CD4-positive, alpha-beta T cell treated with Interferon alpha-2 for 1 hour (primary cell): ENCODE measurements at regions not wholly inside any gene's neighbourhood (a gene's known extent, or its start where the extent isn't known, plus 50 kb on each side); places are given as distances from the start of the nearest gene placed in this dataset.

ENCODE experiments used
- DNase-seq, 2 donors: peaks; one replicate each; pipeline ENCODE4 v3.0.0-alpha.2; 2020 to 2022

GRCh38 chr20:57004951-57005933 lies 261.2 kb downstream of the BMP7 start:
- DNase-seq: no peak

GRCh38 chr20:57006411-57007170 lies 259.9 kb downstream of the BMP7 start:
- no peak for DNase-seq

- no peak for DNase-seq
Observed at GRCh38 chr20:57007171-57007540, 259.3 kb downstream of the BMP7 start.

- DNase-seq: no peak
Observed at GRCh38 chr20:57008217-57008616, 258.2 kb downstream of the BMP7 start.

GRCh38 chr20:57009355-57009754 lies 257.1 kb downstream of the BMP7 start:
- no peak for DNase-seq

GRCh38 chr20:57009775-57010174 lies 256.7 kb downstream of the BMP7 start:
- DNase-seq: no peak

GRCh38 chr20:57012691-57013090 lies 253.8 kb downstream of the BMP7 start:
- no peak for DNase-seq

- DNase-seq: no peak
Observed at GRCh38 chr20:57013217-57013616, 253.2 kb downstream of the BMP7 start.

GRCh38 chr20:57013741-57014140 lies 252.7 kb downstream of the BMP7 start:
- no peak for DNase-seq

- DNase-seq: no peak
Observed at GRCh38 chr20:57020364-57020763, 246.1 kb downstream of the BMP7 start.

- no peak for DNase-seq
Observed at GRCh38 chr20:57022306-57022705, 244.1 kb downstream of the BMP7 start.

- DNase-seq: no peak
Observed at GRCh38 chr20:57023007-57023406, 243.4 kb downstream of the BMP7 start.

GRCh38 chr20:57023997-57024396 lies 242.4 kb downstream of the BMP7 start:
- DNase-seq: no peak

GRCh38 chr20:57024849-57025248 lies 241.6 kb downstream of the BMP7 start:
- DNase-seq: no peak

- no peak for DNase-seq
Observed at GRCh38 chr20:57025261-57025660, 241.2 kb downstream of the BMP7 start.

- DNase-seq: no peak
Observed at GRCh38 chr20:57025666-57026224, 240.7 kb downstream of the BMP7 start.

- no peak for DNase-seq
Observed at GRCh38 chr20:57027777-57028176, 238.7 kb downstream of the BMP7 start.

- no peak for DNase-seq
Observed at GRCh38 chr20:57030611-57031600, 235.5 kb downstream of the BMP7 start.

- no peak for DNase-seq
Observed at GRCh38 chr20:57031867-57032355, 234.5 kb downstream of the BMP7 start.

GRCh38 chr20:57032847-57033246 lies 233.6 kb downstream of the BMP7 start:
- DNase-seq: no peak

GRCh38 chr20:57034001-57034400 lies 232.4 kb downstream of the BMP7 start:
- DNase-seq: no peak

GRCh38 chr20:57037689-57038088 lies 228.8 kb downstream of the BMP7 start:
- no peak for DNase-seq
